COR-L47 (cell line): ENCODE measurements at regions not wholly inside any gene's neighbourhood (a gene's known extent, or its start where the extent isn't known, plus 50 kb on each side); places are given as distances from the start of the nearest gene placed in this dataset.
"Not testable (repeated sequence)": the region's sequence is repeated elsewhere in the genome, so short reads cannot be mapped to it uniquely, and the experiment has no call there.

Experiments
- DNase-seq: peaks from one replicate; lab custom pipeline; 2025; lab: John Stamatoyannopoulos, UW

DNA sequence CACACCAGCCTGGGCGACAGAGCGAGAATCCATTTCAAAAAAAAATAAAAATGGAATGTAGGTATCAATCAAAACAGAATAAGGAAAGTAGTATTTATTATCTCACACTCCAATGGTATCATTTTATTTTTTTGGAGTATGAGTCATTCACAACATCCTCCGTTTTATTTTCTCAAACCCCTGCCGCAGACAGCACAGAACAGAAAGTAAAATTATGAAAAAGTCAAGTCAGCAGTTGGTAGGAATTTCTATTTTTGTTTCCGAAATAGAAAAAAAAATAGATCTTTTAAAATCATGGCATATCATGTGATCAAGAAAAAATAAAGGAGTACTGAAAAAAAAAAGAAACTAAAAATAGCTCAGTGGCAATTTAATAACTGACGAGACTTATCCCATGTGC lies 490.7 kb upstream of the TENM3 start:
- no peak for DNase-seq

DNA sequence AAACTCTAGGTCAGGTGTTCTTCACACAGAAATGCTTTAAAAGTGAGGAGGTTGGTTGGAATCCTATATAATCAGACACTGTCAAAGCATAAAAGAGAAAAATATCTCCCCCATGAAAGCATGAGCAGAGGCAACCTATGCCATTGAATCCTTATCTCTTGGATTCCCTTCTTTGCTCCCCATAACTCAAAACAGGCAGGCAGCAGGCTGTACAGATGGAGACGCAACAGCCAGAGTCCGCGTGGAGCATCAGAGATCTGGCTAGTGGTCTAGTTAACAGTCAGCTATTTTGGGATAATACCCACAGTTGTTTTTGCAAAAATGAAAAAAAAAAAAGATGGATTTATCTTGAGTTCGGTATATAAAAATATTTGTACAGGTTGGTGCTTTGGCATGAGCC lies 490.0 kb upstream of the TENM3 start:
- no peak for DNase-seq

DNA sequence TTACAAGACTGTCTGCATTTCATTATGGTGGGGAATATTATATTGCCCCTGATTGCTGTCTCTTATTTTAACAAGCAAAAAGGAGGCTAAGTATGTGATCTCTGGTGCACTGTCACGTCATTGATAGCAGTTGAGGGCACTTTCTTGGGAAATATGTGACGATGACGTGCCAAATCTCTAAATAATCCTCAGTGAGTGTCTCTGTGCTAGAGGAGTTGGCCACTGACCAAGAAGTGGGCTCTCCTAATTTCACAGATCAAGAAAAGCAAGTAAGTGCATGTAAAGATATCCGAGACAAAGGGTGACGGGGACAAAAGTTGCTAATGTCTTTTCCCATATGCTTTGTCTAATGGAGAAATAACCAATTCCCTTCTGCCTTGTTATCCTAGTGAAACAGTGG lies 487.4 kb upstream of the TENM3 start:
- DNase-seq, result no peak

GRCh38 chr4:181756451-181757095 lies 486.6 kb upstream of the TENM3 start:
- no peak for DNase-seq

- no peak for DNase-seq
Measured at GRCh38 chr4:181757098-181757497, 486.1 kb upstream of the TENM3 start.

DNA sequence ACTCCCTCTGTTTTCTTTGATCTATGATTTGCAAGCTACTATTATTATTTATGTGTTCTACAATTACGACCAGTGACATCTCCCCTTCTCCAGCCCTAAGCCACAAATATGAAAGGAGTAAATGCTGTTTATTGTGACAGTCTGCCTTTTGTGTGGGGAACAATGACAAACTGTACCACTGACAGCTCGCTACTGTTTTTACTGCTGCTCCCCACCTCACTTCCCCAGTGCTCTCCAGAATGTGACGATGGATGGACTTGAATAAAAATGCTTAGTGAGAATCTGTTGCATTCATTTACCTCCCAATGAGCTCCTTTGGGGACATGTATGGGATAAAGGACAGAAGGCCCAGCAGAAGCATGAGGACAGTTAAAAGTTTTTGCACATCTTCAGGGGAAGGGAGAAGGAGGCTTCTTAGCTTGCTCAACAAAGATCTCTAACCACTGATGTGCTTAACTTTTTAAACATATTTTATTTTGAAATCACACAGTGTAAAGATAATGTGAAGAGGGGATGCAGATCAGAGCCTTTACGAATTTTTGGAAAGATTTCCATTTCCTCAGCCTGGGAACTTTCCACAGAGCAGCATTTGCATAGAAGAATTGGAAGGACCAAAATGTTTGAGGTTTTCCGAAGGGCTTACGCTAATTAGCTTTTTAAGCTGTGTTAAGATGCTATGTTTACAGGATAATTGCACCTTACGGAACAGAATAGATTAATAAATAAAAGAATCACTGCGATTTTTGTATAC lies 485.1 kb upstream of the TENM3 start:
- DNase-seq, result peak; percentile 49

- no peak for DNase-seq
Measured at GRCh38 chr4:181760560-181760959, 482.6 kb upstream of the TENM3 start.

DNA sequence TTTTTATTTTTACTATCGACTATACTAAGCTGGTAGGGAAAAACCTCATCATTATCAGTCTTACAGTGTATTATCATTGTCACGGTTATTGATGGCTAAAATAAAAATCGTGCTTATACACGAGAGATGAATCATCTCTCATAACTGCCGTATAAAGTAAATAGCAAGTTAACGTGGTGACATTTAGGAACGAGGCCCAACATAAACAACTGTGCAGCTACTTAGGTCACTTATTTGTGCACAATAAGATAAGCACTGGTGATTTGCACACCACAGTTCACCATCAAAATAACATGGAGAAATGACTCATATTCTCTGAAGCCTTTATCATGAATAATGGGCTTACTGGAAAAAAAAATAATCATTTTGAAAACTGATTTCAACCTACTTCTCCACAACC lies 482.0 kb upstream of the TENM3 start:
- DNase-seq, result no peak

- DNase-seq, result no peak
Measured at GRCh38 chr4:181766061-181766548, 477.1 kb upstream of the TENM3 start.

GRCh38 chr4:181770971-181771370 lies 472.2 kb upstream of the TENM3 start:
- DNase-seq, result no peak

GRCh38 chr4:181775298-181775697 lies 467.9 kb upstream of the TENM3 start:
- no peak for DNase-seq

- DNase-seq, result no peak
Measured at GRCh38 chr4:181776264-181777054, 466.7 kb upstream of the TENM3 start.

DNA sequence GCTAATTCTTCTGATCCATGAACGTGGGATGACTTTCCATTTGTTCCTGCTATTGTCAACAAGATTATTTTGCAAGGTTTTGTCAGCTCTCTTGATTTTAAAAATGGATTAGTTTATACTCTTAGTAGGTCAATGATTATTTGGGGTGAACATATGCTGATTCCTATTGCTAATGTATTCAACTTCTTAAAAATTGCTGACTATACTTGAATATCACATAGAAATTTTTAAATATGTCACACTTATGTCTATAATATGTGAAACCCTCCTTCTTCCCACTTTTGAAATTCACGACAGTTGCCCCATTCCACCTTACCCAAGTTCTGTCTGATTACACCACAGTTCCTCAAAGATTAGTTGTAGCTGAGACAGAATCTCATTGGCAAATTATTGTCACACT lies 465.7 kb upstream of the TENM3 start:
- no peak for DNase-seq

GRCh38 chr4:181784881-181785280 lies 458.3 kb upstream of the TENM3 start:
- DNase-seq, result no peak

DNA sequence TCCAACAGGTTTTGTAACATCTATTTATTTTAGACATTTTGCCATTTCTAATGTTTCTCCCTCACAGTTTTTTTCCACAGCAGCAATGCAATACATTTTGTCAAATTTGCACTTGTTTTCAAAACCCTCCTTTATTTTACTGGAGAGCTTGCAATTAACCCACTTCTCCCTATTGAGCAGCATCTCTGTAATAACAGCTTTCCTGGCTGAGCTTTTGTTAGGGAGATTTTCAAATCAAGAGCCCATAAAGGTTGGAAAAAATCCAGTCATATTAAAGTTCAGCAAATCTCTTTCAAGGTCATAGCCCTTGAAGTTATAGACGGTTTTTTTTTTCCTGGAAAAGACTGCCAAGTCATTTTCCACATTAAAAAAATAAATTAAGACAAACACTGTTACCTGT lies 450.6 kb upstream of the TENM3 start:
- peak; percentile 69 for DNase-seq

DNA sequence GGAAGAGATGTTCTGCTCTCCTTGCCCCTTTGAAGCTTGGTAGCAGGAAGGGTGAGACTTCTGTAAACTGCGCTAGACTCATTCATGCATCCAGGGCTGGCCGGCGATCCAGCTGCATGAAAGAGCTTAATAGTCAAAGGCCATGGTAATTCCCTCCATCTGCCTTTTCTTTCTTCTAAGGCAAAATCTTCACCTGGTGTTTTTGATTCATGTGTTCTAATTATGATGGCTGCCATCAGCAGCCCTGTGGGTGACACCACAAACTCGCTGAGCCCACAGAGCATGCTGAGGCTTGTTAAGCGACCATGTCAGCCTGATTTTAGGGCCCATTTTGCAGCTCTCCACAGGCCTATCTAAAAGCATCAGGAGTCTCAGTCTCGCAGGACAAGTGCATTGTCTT lies 450.1 kb upstream of the TENM3 start:
- peak; percentile 72 for DNase-seq

DNA sequence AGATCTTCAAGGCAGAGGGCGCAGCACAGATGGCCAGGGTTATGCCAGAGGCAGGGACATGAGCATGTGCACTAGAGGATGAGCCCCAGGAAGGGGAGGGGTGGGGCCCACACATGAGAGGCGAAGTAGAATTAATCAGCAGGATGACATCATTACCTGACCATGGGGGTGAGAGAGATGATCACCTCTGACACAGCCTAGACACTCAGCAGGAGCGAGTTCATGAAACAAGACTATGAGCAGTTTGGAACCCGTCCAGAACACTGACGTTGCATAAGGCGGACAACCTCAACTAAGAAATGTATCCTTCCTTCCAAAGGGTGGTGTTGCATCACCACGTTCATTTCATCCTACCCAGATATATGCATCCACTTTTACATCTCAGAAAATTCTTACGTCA lies 446.7 kb upstream of the TENM3 start:
- no peak for DNase-seq

GRCh38 chr4:181798536-181798935 lies 444.7 kb upstream of the TENM3 start:
- no peak for DNase-seq

- no peak for DNase-seq
Measured at GRCh38 chr4:181799561-181800069, 443.6 kb upstream of the TENM3 start.

- no peak for DNase-seq
Measured at GRCh38 chr4:181802207-181802606, 441.0 kb upstream of the TENM3 start.

DNA sequence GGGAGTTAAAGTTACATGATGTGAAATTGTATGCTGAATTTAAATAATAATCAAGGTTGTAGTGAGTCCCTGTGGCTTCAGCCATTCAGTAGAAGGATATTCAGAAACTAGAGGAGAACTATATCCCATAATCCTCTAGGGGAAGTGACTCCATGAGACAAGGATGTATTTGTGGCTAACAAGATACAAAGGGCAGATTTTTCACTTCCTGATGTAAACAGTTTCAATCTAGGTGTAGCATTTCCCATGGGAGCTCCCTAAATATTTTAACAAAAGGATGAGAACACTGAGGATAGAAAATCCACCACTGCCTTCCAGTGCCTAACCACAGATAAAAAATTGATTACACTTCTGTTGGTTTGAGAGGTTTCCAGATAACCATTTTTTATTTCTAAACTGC lies 435.4 kb upstream of the TENM3 start:
- DNase-seq, result no peak

DNA sequence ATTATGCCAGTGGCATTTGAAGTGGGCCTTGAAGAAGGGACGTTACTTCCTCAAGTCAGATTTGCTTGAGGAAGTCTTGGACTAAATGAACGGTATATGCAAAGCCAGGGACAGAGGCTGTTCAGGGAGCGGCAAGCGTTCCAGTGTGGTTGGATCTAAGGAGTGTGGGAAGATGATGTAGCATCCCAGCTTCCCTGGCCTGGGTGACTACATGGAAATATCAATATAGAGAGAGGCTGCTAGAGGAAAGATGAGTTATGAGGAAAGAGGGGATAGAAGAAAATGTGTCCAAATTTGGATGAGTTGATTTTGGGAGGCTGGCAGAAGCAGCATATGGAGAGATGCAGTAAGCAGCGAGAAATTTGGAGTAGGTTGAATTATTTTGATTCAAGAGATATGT lies 432.5 kb upstream of the TENM3 start:
- no peak for DNase-seq

GRCh38 chr4:181811550-181811949 lies 431.7 kb upstream of the TENM3 start:
- not testable (repeated sequence) for DNase-seq
